CD4-positive, CD25-positive, alpha-beta regulatory T cell (primary cell): ENCODE measurements at regions not wholly inside any gene's neighbourhood (a gene's known extent, or its start where the extent isn't known, plus 50 kb on each side); places are given as distances from the start of the nearest gene placed in this dataset.

Experiments
- ATAC-seq, 2 donors: fragments of 150-1000 bp; cut with Tn5 transposase; one replicate each; pipeline ENCODE4 v1.10.0; 2021; ENCODE audit warnings: low read depth in 2 of 2, moderate number of reproducible peaks in 2 of 2, moderate library complexity in 1 of 2
- DNase-seq, 3 donors: peaks; one replicate each; pipeline versions ENCODE4 v3.0.0 to v3.0.0-alpha.2; 2012 to 2022; ENCODE audit warnings: mixed read lengths in 1 of 3
- H3K27ac ChIP-seq: one replicate; pipeline ENCODE4 v1.7.0; 2013; ENCODE audit warnings: mild to moderate bottlenecking, low read length; ENCODE audit not compliant: insufficient read depth, poor library complexity, severe bottlenecking
- H3K27me3 ChIP-seq: one replicate; pipeline ENCODE4 v1.7.0; 2013; ENCODE audit warnings: low read length; ENCODE audit not compliant: control insufficient read depth, insufficient read depth
- H3K36me3 ChIP-seq: one replicate; pipeline ENCODE4 v1.7.0; 2013; ENCODE audit warnings: mild to moderate bottlenecking, low read length, moderate library complexity; ENCODE audit not compliant: control insufficient read depth, insufficient read depth
- H3K4me1 ChIP-seq: 2 replicates; pipeline ENCODE4 v1.7.0; 2013; ENCODE audit warnings: mild to moderate bottlenecking, low read length; ENCODE audit not compliant: insufficient read depth, control insufficient read depth, poor library complexity, severe bottlenecking
- H3K4me3 ChIP-seq: one replicate; pipeline ENCODE4 v1.7.0; 2013; ENCODE audit warnings: low read depth, mild to moderate bottlenecking, low read length, moderate library complexity
- H3K9me3 ChIP-seq, 2 experiments: 1 replicate in 1 of 2; 2 replicates in 1 of 2; pipeline ENCODE4 v1.7.0; 2013; ENCODE audit warnings: low read length in 2 of 2, mild to moderate bottlenecking in 1 of 2, moderate library complexity in 1 of 2; ENCODE audit not compliant: control insufficient read depth in 2 of 2
- H3K27ac Mint-ChIP-seq, 3 donors: one replicate each; pipeline ENCODE4 v1.8.0; 2020 to 2022; ENCODE audit warnings: mild to moderate bottlenecking in 3 of 3, mixed read lengths in 3 of 3, moderate library complexity in 2 of 3
- H3K27me3 Mint-ChIP-seq: one replicate; pipeline ENCODE4 v1.8.0; 2022; ENCODE audit warnings: mild to moderate bottlenecking, mixed read lengths
- H3K36me3 Mint-ChIP-seq: one replicate; pipeline ENCODE4 v1.8.0; 2020; ENCODE audit warnings: mixed read lengths
- H3K4me1 Mint-ChIP-seq, 4 donors: one replicate each; pipeline ENCODE4 v1.8.0; 2020 to 2022; ENCODE audit warnings: mixed read lengths in 4 of 4, mild to moderate bottlenecking in 1 of 4
- H3K4me3 Mint-ChIP-seq, 4 donors: one replicate each; pipeline ENCODE4 v1.8.0; 2020 to 2022; ENCODE audit warnings: mild to moderate bottlenecking in 4 of 4, mixed read lengths in 4 of 4, moderate library complexity in 3 of 4
- H3K9me3 Mint-ChIP-seq, 7 donors: one replicate each; pipeline ENCODE4 v1.8.0; 2020 to 2022; ENCODE audit warnings: mixed read lengths in 7 of 7, mild to moderate bottlenecking in 3 of 7, moderate library complexity in 2 of 7

- DNase-seq (no peak), ATAC-seq (no peak)
- H3K36me3 Mint-ChIP-seq = no peaks in the 10 kb centered on the region
- Histone ChIP-seq H3K27ac (no peak overlapping the region), H3K9me3 (no peaks in the 10 kb centered on the region), H3K36me3 (no peaks in the 10 kb centered on the region), H3K4me3 (no peak overlapping the region), H3K4me1 (no peaks in the 10 kb centered on the region), H3K27me3 (no peaks in the 10 kb centered on the region)
- peaks cover 4% of the 10 kb centered on the region for H3K27me3 Mint-ChIP-seq
- H3K27ac Mint-ChIP-seq = no peak overlapping the region
- no peaks in the 10 kb centered on the region for H3K4me1 Mint-ChIP-seq
- H3K9me3 Mint-ChIP-seq = peaks cover 0 to 3% (median 0%) of the 10 kb centered on the region in 7 donors
- H3K4me3 Mint-ChIP-seq = no peak overlapping the region
These were observed 53.9 kb upstream of the ZNF354A start for GRCh38 chr5:178784391-178784790.

- Histone ChIP-seq H3K27ac (no peak overlapping the region), H3K27me3 (no peaks in the 10 kb centered on the region), H3K9me3 (no peaks in the 10 kb centered on the region), H3K4me3 (no peak overlapping the region), H3K4me1 (no peaks in the 10 kb centered on the region), H3K36me3 (no peaks in the 10 kb centered on the region)
- H3K27ac Mint-ChIP-seq = no peak overlapping the region
- H3K27me3 Mint-ChIP-seq = peaks cover 4% of the 10 kb centered on the region
- DNase-seq (no peak), ATAC-seq (no peak)
- H3K4me1 Mint-ChIP-seq = no peaks in the 10 kb centered on the region
- H3K4me3 Mint-ChIP-seq = no peak overlapping the region
- peaks cover 0 to 4% (median 0%) of the 10 kb centered on the region in 7 donors for H3K9me3 Mint-ChIP-seq
- H3K36me3 Mint-ChIP-seq = no peaks in the 10 kb centered on the region
These were observed 51.5 kb upstream of the ZNF354A start for GRCh38 chr5:178781936-178782335.

- H3K9me3 ChIP-seq = no peaks in the 10 kb centered on the region
- no peak overlapping the region for H3K4me3 ChIP-seq
- H3K4me3 Mint-ChIP-seq = no peak overlapping the region
- H3K9me3 Mint-ChIP-seq = peaks cover 0 to 4% (median 0%) of the 10 kb centered on the region in 7 donors
- no peaks in the 10 kb centered on the region for H3K36me3 ChIP-seq
- H3K27me3 ChIP-seq = no peaks in the 10 kb centered on the region
- peaks cover under 1% of the 10 kb centered on the region for H3K27me3 Mint-ChIP-seq
- no peaks in the 10 kb centered on the region for H3K36me3 Mint-ChIP-seq
- H3K27ac Mint-ChIP-seq = no peak overlapping the region
- H3K27ac ChIP-seq = no peak overlapping the region
- H3K4me1 Mint-ChIP-seq = peaks cover 0 to 2% (median 0%) of the 10 kb centered on the region in 4 donors
- ATAC-seq (no peak), DNase-seq (no peak)
- no peaks in the 10 kb centered on the region for H3K4me1 ChIP-seq
These were observed 50.4 kb upstream of the ZNF354A start for GRCh38 chr5:178780581-178781498.
